Neural cell (in vitro differentiated cells): ENCODE measurements at regions not wholly inside any gene's neighbourhood (a gene's known extent, or its start where the extent isn't known, plus 50 kb on each side); places are given as distances from the start of the nearest gene placed in this dataset.

ENCODE experiments used
- CTCF ChIP-seq: fragments of 450-650 bp; IDR thresholded peaks from 2 replicates; pipeline ENCODE4 v1.5.1; 2014; ENCODE audit warnings: antibody characterized with exemption, mild to moderate bottlenecking, moderate library complexity; ENCODE audit not compliant: poor library complexity, severe bottlenecking
- EP300 ChIP-seq: fragments of 450-650 bp; conservative IDR thresholded peaks from 2 replicates; pipeline ENCODE4 v1.6.1; 2014; ENCODE audit warnings: antibody characterized with exemption, mild to moderate bottlenecking, moderate library complexity; ENCODE audit not compliant: poor library complexity, severe bottlenecking
- EZH2 ChIP-seq: fragments of 200-600, 300-800 bp; shearing (Covaris generic), sonication (generic); IDR thresholded peaks from 2 replicates; pipeline ENCODE4 v1.6.1; 2014; ENCODE audit warnings: antibody characterized with exemption, low read length, borderline replicate concordance, mild to moderate bottlenecking; ENCODE audit not compliant: insufficient read depth, poor library complexity, severe bottlenecking
- MXI1 ChIP-seq: fragments of 450-650 bp; conservative IDR thresholded peaks from 2 replicates; pipeline ENCODE4 v1.6.1; 2014; ENCODE audit warnings: antibody characterized with exemption, mild to moderate bottlenecking; ENCODE audit not compliant: poor library complexity, severe bottlenecking
- POLR2AphosphoS5 ChIP-seq: IDR thresholded peaks from 2 replicates; pipeline ENCODE4 v1.6.1; 2012
- RAD21 ChIP-seq: fragments of 450-650 bp; conservative IDR thresholded peaks from 2 replicates; pipeline ENCODE4 v1.6.1; 2014; ENCODE audit warnings: antibody characterized with exemption, mild to moderate bottlenecking, moderate library complexity
- SMC3 ChIP-seq: fragments of 450-650 bp; conservative IDR thresholded peaks from 2 replicates; pipeline ENCODE4 v1.6.1; 2014; ENCODE audit warnings: antibody characterized with exemption, mild to moderate bottlenecking, moderate library complexity; ENCODE audit not compliant: poor library complexity
- TF ChIP-seq, protein P1 (sequence below): IDR thresholded peaks from 2 replicates; pipeline ENCODE4 v1.6.1; 2012; ENCODE audit warnings: borderline replicate concordance

- TF ChIP-seq POLR2AphosphoS5 (no peak), EZH2 (no peak), SMC3 (no peak), CTCF (no peak), EP300 (no peak), MXI1 (no peak), RAD21 (no peak)
- TF ChIP-seq, protein P1, sequence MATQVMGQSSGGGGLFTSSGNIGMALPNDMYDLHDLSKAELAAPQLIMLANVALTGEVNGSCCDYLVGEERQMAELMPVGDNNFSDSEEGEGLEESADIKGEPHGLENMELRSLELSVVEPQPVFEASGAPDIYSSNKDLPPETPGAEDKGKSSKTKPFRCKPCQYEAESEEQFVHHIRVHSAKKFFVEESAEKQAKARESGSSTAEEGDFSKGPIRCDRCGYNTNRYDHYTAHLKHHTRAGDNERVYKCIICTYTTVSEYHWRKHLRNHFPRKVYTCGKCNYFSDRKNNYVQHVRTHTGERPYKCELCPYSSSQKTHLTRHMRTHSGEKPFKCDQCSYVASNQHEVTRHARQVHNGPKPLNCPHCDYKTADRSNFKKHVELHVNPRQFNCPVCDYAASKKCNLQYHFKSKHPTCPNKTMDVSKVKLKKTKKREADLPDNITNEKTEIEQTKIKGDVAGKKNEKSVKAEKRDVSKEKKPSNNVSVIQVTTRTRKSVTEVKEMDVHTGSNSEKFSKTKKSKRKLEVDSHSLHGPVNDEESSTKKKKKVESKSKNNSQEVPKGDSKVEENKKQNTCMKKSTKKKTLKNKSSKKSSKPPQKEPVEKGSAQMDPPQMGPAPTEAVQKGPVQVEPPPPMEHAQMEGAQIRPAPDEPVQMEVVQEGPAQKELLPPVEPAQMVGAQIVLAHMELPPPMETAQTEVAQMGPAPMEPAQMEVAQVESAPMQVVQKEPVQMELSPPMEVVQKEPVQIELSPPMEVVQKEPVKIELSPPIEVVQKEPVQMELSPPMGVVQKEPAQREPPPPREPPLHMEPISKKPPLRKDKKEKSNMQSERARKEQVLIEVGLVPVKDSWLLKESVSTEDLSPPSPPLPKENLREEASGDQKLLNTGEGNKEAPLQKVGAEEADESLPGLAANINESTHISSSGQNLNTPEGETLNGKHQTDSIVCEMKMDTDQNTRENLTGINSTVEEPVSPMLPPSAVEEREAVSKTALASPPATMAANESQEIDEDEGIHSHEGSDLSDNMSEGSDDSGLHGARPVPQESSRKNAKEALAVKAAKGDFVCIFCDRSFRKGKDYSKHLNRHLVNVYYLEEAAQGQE = no peak
Measured at GRCh38 chr22:23001463-23001862, 68.9 kb upstream of the GNAZ start.
